ENCODE measurements at regions not wholly inside any gene's neighbourhood (a gene's known extent, or its start where the extent isn't known, plus 50 kb on each side); places are given as distances from the start of the nearest gene placed in this dataset.

DNA sequence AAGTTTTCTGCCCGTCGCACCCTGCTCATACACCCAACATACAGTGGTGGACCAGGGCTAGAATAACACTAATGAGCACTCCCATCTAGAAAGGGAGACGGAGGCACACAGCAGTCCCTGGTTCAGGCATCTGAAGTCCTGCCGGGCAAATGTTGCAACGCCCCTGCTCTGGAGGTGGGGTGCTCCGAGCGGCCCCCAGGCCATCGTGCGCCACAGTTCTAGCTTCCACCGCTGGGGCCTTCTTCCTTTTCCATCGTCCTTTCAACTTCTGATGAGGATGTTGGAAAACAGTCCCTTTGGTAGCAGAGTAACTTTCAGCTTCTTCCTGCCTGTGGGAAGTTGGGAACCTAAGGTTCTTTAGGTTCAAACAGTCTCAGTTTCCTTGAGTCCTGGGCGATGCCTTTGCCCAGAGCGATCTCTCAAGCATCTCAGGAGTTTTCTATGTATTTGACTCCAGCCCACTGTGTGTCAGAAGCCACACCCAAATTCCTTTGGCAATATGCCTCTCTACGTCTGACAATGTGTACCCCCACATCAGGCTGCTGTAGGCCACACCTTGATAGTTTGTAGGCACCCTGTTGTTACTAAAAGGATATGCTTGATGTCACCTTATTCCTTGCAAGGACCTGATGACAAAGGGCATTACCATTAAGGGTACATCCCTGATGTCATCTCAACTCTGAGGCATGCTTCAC, 258.8 kb downstream of the GLI2 start:
- DNase-seq = no peak

GRCh38 chr2:120995152-120995551, 259.5 kb downstream of the GLI2 start:
- DNase-seq = no peak

DNA sequence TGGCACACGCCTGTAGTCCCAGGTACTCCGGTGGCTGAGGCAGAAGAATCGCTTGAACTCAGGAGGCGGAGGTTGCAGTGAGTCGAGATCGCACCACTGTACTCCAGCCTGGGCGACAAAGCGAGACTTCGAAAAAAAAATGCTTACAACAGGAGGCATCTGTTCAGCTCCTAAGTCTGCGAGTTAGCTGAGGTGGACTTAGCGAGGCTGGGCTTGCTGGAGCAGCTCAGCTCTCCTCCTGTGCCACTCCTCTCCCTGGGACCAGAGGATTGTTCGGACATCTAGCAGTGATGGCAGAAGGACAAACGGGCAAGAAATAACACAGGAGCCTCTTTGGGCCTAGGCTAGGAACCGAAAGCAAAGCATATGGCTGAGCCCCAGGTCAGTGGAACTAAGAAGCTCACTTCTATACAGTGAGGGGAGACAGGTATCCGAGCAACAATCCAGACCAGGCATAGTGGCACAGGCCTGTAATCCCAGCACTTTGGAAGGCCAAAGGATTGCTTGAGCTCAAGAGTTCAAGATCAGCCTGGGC, 260.1 kb downstream of the GLI2 start:
- no peak for DNase-seq

- peak; percentile 22 for DNase-seq
Observed at GRCh38 chr2:120999377-121000097, 263.9 kb downstream of the GLI2 start.

DNA sequence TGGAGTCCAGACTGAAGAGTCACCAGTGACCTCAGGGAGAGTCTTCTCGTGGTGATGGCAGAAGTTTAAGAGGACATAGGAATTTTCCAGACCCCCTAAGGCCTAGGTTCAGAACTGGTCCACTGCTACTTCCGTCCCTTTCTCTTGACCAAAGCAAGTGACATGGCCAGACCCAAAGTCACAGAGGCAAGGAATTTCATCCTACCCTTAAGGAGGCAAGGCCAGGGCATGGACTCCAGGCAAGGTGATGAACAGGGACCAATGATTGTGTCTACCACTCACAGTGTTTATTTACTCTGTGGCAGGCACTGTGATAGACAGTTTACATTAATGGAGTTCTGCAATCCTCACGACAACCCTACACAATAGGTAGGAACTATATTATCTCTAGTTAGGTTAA, 265.1 kb downstream of the GLI2 start:
- no peak for DNase-seq

GRCh38 chr2:121001641-121002040, 266.0 kb downstream of the GLI2 start:
- no peak for DNase-seq

DNA sequence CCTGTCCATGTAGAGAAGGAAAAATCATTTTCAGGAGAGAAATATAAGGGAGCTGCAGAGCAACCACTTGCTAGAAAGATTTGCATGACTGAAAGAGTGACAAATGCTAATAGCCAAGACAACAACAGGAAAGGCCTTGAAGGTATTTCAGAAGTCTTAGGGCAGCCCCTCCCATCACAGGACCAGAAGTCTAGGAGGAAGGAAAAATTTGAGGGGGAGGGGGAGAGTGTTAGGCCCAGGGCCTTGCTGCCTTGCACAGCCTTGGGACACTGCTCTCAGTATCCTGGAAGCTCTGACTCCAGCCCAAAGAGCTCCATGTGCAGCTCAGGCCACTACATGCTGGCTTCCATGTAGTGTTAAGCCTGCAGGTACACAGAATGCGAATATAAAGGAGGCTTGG, 266.9 kb downstream of the GLI2 start:
- no peak for DNase-seq

GRCh38 chr2:121003391-121003790, 267.7 kb downstream of the GLI2 start:
- DNase-seq = no peak

DNA sequence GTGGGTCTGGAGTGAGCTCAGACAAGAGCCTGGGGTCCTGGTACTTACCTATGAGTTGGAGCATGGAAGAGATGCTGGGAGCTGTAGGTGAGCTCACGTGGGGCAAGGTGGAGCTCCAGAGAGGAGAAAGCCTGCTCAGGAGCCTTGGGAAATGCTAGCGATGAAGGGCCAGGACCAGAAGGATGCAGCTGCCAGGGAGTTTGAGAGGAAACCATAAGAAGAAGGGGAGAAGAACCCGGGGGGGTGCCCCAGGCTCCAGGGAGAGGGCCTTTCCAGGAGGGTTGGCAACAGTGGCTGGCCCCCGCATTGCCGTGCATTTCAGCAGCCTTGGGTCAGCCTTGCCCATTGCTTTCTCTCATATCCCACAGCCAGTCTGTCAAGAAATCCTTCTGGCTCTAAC, 268.7 kb downstream of the GLI2 start:
- DNase-seq = no peak

- DNase-seq = no peak
Observed at GRCh38 chr2:121004950-121005349, 269.3 kb downstream of the GLI2 start.

DNA sequence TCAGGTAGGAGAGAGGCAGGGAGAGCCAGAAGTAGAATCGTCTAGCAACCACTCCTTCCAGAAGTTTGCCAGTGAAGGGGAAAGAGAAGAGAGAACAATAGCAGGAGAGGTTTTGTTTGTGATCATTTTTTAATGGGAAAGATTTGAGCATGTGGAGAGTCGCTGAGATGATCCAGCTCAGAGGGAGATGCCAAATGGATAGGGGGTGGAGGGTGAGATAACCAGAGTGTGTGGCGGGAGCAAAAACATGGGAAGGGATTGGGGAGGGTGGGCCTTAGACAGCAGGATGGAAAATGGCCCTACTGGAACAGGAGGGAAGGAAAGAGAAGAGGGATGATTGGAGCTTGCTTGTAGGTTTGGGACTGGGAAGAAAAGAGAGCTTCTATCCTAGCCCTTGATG, 269.8 kb downstream of the GLI2 start:
- DNase-seq = no peak

GRCh38 chr2:121006743-121007489, 271.2 kb downstream of the GLI2 start:
- DNase-seq = no peak

GRCh38 chr2:121007490-121007853, 271.8 kb downstream of the GLI2 start:
- no peak for DNase-seq

DNA sequence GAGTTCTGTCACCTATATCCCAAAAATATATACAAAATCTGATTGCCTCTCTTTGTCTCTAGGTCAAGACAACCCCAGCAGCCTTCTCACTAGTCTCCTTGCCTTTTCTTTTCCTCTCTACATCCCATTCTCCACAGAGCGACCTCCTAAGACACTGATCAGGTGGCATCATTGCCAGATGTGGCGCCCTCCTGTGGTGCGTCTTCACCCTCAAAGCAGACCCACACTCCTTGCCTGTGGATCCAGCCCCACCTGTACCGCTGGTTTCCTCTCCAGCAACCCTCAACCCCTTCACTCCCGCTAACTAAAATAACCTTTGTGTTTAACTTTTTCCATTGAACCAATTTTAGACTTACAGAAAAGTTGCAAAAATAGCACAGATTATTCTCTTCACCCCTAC, 273.3 kb downstream of the GLI2 start:
- DNase-seq = no peak

DNA sequence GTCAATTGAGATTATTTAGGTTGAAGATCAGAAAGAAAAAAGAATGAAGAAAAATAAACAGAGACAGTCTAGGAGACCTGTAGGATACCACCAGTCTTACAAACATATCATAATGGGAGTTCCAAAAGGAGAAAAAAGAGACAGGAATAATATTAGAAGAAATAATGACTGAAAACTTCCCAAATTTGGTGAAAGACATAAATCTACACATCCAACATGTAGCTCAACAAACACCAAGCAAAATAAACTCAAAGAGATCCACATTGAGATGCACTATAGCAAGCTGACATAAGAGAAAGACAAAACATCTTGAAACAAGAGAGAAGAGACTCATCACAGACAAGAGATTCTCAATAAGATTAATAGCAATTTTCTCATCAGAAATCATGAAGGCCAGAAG, 274.0 kb downstream of the TFCP2L1 start:
- no peak for DNase-seq

DNA sequence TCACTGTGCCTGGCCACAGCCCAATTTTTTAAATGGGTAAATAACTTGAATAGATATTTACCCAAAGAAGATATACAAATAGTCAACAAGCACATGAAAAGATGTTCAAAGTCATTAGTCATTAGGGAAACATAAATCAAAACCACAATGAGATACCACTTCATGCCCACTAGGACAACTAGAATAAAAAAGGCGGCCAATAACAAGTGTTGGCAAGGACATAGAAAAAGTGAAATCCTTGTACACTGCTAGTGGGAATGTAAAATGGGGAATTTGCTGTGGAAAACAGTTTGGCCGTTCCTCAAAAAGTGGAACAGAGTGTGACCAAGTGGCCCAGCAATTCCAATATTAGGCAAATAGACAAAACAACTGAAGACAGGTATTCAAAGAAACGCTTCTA, 270.1 kb downstream of the TFCP2L1 start:
- DNase-seq = no peak

GRCh38 chr2:121015971-121016485, 269.0 kb downstream of the TFCP2L1 start:
- DNase-seq = no peak

- DNase-seq = no peak
Observed at GRCh38 chr2:121017396-121017795, 267.6 kb downstream of the TFCP2L1 start.

- peak; percentile 15 for DNase-seq
Observed at GRCh38 chr2:121018136-121019061, 266.6 kb downstream of the TFCP2L1 start.

- no peak for DNase-seq
Observed at GRCh38 chr2:121019071-121019470, 265.9 kb downstream of the TFCP2L1 start.

GRCh38 chr2:121019756-121020155, 265.2 kb downstream of the TFCP2L1 start:
- no peak for DNase-seq

DNA sequence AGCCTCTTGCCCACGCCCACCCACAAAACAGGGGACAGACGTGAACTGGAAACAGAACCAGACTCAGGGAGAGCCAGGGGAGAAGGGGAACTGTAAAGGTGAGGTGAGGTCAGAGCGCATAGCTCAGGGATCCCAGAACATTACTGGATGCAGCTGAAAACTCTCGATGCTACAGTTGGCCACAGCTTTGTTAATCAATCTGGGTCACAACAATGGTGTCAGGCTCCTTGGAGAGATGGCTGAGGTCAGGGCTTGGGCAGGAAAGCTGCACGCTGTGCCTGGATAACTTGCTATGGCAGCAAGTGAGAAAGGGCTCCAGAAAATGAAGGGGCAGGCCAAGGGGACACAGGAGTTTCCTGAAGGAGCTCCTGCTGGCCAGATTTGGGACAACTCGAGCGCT, 263.3 kb downstream of the TFCP2L1 start:
- no peak for DNase-seq
